ENCODE measurements at regions not wholly inside any gene's neighbourhood (a gene's known extent, or its start where the extent isn't known, plus 50 kb on each side); places are given as distances from the start of the nearest gene placed in this dataset.

GRCh38 chr10:124324451-124324850 is 94.3 kb downstream of the OAT start:
- ATAC-seq (no peak), DNase-seq (ENCODE audit: low read depth, low spot score) (no peak)
- Histone ChIP-seq H3K36me3 (ENCODE audit: control insufficient read depth in 1 of 2, insufficient read depth in 2 of 2, low read length in 2 of 2) (no peaks in the 10 kb centered on the region), H4K20me1 (ENCODE audit: insufficient read depth) (no peaks in the 10 kb centered on the region), H3K27ac (ENCODE audit: low read depth, low read length) (no peak overlapping the region), H3K9me2 (ENCODE audit: insufficient read depth) (no peaks in the 10 kb centered on the region), H3K4me3 (replicated peaks in 1 of 2; ENCODE audit: low read depth in 1 of 2, low read length in 2 of 2) (no peak overlapping the region), H2AFZ (ENCODE audit: low read depth, low read length, poor library complexity, severe bottlenecking) (no peak overlapping the region), H3K4me2 (ENCODE audit: low read length) (no peak overlapping the region), H3K9me3 (ENCODE audit: control insufficient read depth in 1 of 2, insufficient read depth in 1 of 2, low read depth in 1 of 2, low read length in 2 of 2) (no peaks in the 10 kb centered on the region), H3K4me1 (ENCODE audit: control insufficient read depth in 1 of 2, insufficient read depth in 2 of 2, low read length in 2 of 2) (no peaks in the 10 kb centered on the region), H3K27me3 (ENCODE audit: insufficient read depth, low read length) (no peaks in the 10 kb centered on the region), H3K9ac (ENCODE audit: low read length) (no peak overlapping the region), H3K79me2 (ENCODE audit: insufficient read depth, low read length) (no peaks in the 10 kb centered on the region)
- intact Hi-C loops (cut with micrococcal nuclease), result no loop called here
- ChIA-PET CTCF (no interaction called here), POLR2A (no interaction called here), RAD21 (ENCODE audit: low non-redundant PET in 1 of 2, low total read pairs in 2 of 2, uncharacterized antibody in 2 of 2, unreplicated experiment in 2 of 2) (no interaction called here)
- TF ChIP-seq EGR1 (IDR thresholded peaks at IDR 0.05; ENCODE audit: low read depth) (no peak), ELF1 (IDR thresholded peaks at IDR 0.05; ENCODE audit: borderline replicate concordance, low read depth) (no peak), JUND (IDR thresholded peaks at IDR 0.05) (no peak), ZNF274 (IDR thresholded peaks at IDR 0.05; ENCODE audit: low read depth, low read length) (no peak), CBX3 (IDR thresholded peaks at IDR 0.05; ENCODE audit: low read depth) (no peak), SP1 (IDR thresholded peaks at IDR 0.05; ENCODE audit: low read depth) (no peak), FOSL1 (IDR thresholded peaks at IDR 0.05; ENCODE audit: low read depth) (no peak), SRF (IDR thresholded peaks at IDR 0.05; ENCODE audit: low read depth) (no peak), YY1 (IDR thresholded peaks at IDR 0.05; ENCODE audit: extremely low read depth, insufficient replicate concordance, low read depth, low read length) (no peak), SIN3A (IDR thresholded peaks at IDR 0.05; ENCODE audit: low read depth) (no peak), POLR2A (IDR thresholded peaks at IDR 0.05; ENCODE audit: borderline replicate concordance, extremely low read depth, insufficient read depth, insufficient read length) (no peak), EZH2 (IDR thresholded peaks at IDR 0.05) (no peak), POLR2AphosphoS5 (IDR thresholded peaks at IDR 0.05; ENCODE audit: low read depth, low read length) (no peak), EZH2phosphoT487 (IDR thresholded peaks at IDR 0.05; ENCODE audit: borderline replicate concordance) (no peak), TCF7L2 (IDR thresholded peaks at IDR 0.05; ENCODE audit: borderline replicate concordance, extremely low read depth, insufficient read depth, insufficient read length) (no peak), ZFX (IDR thresholded peaks at IDR 0.05) (no peak), ZBTB33 (IDR thresholded peaks at IDR 0.05; ENCODE audit: extremely low read depth, insufficient replicate concordance, low read length) (no peak), ATF3 (IDR thresholded peaks at IDR 0.05) (no peak), MAX (IDR thresholded peaks at IDR 0.05) (no peak), REST (IDR thresholded peaks at IDR 0.05; ENCODE audit: low read depth) (no peak)
- BruUV-seq (replicated peaks), result no TSS peak
